Omental fat pad (tissue), 3 donors: ENCODE measurements at regions not wholly inside any gene's neighbourhood (a gene's known extent, or its start where the extent isn't known, plus 50 kb on each side); places are given as distances from the start of the nearest gene placed in this dataset.

Source experiments
- ATAC-seq: fragments of 150-250 bp; one replicate; pipeline ENCODE4 v1.9.1; 2016; ENCODE audit warnings: mild to moderate bottlenecking, moderate library complexity; ENCODE audit not compliant: low FRiP score
- DNase-seq: peaks from one replicate; pipeline ENCODE4 v3.0.0-alpha.2; 2019; ENCODE audit warnings: low spot score
- TF ChIP-seq, protein P1 (sequence below), 3 donors: fragments of 450-650 bp; IDR thresholded peaks; one replicate each; pipeline ENCODE4 v1.5.1; 2016 to 2017; ENCODE audit warnings: antibody characterized with exemption in 3 of 3, mild to moderate bottlenecking in 3 of 3, moderate library complexity in 2 of 3

GRCh38 chr15:95853350-95853749, 477.1 kb upstream of the NR2F2 start:
- DNase-seq (no peak), ATAC-seq (no peak)
- TF ChIP-seq, protein P1, sequence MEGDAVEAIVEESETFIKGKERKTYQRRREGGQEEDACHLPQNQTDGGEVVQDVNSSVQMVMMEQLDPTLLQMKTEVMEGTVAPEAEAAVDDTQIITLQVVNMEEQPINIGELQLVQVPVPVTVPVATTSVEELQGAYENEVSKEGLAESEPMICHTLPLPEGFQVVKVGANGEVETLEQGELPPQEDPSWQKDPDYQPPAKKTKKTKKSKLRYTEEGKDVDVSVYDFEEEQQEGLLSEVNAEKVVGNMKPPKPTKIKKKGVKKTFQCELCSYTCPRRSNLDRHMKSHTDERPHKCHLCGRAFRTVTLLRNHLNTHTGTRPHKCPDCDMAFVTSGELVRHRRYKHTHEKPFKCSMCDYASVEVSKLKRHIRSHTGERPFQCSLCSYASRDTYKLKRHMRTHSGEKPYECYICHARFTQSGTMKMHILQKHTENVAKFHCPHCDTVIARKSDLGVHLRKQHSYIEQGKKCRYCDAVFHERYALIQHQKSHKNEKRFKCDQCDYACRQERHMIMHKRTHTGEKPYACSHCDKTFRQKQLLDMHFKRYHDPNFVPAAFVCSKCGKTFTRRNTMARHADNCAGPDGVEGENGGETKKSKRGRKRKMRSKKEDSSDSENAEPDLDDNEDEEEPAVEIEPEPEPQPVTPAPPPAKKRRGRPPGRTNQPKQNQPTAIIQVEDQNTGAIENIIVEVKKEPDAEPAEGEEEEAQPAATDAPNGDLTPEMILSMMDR (IDR thresholded peaks at IDR 0.05), result no peak

- TF ChIP-seq, protein P1 (IDR thresholded peaks at IDR 0.05), result no peak
- ATAC-seq, result no peak
Observed at GRCh38 chr15:95857124-95857757, 473.3 kb upstream of the NR2F2 start.

GRCh38 chr15:95857758-95858157, 472.7 kb upstream of the NR2F2 start:
- DNase-seq (no peak), ATAC-seq (no peak)
- TF ChIP-seq, protein P1 (IDR thresholded peaks at IDR 0.05), result no peak

More at GRCh38 chr15:95857124-95857757, 473.3 kb upstream of the NR2F2 start:
- DNase-seq, result no peak

GRCh38 chr15:95860406-95860805, 470.1 kb upstream of the NR2F2 start:
- TF ChIP-seq, protein P1 (IDR thresholded peaks at IDR 0.05), result no peak
- no peak for DNase-seq

GRCh38 chr15:95864467-95864886, 466.0 kb upstream of the NR2F2 start:
- no peak for DNase-seq
- no peak for ATAC-seq
- TF ChIP-seq, protein P1 (IDR thresholded peaks at IDR 0.05), result no peak

More at GRCh38 chr15:95860406-95860805, 470.1 kb upstream of the NR2F2 start:
- no peak for ATAC-seq

DNA sequence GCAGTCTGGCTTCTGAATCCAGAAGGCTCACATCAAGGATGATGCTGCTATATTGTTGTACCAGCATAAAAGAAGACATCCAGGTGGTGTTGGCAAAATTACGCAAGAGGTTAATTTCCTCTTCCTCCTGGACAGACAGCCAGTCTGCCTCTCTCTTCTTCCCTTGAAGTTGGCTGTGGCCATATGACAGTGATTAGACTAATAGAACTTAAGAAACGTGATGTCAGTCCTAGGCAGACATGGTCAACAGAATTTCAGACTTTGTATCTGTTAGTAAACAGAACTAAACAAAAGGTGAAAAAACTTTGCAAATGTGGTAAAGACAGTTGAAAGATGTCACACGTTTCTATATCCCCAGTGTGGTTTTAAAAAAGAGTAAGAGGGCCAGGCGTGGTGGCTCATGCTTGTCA, 465.2 kb upstream of the NR2F2 start:
- no peak for DNase-seq
- TF ChIP-seq, protein P1 (IDR thresholded peaks at IDR 0.05), result no peak
- ATAC-seq, result no peak

DNA sequence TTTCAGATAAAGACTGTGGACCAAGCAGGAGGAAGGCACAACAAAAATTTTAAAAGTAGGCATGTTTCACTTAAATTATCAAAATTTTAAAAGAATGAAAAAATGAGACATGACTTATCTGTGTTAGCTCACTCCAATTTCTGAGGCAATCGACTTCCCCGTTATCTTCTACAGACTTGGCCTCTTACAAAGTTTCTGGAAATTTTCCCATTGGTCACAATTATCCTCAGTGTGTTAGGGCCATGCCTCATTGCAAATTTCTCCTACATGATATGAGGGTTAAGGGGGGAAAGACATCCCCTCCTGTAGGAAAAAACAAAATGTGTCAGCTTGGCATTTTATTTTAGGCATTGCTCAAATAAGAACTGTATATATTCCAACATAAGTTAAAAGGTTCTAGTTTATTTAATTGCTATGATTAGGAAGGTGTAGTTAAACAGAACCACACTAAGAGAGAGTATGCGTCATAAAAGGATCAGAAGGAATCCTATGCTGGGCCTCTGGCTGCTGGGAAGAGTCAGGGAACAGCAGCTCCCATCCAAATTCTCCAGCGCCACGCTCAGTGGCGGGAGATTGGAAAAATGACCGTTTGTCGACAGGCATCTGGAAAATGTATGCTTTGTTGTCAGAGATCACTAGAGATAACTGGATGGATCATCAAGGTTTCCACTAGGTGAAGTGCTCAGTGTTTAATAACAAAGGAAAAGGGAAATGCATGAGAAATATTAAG, 463.6 kb upstream of the NR2F2 start:
- ATAC-seq (no peak), DNase-seq (no peak)
- TF ChIP-seq, protein P1 (IDR thresholded peaks at IDR 0.05), result no peak
